Astrocyte (in vitro differentiated cells and primary cell): ENCODE measurements at regions not wholly inside any gene's neighbourhood (a gene's known extent, or its start where the extent isn't known, plus 50 kb on each side); places are given as distances from the start of the nearest gene placed in this dataset.

Experiments used
- CTCF ChIP-seq: IDR thresholded peaks from 2 replicates; pipeline ENCODE4 v1.5.1; 2011; ENCODE audit warnings: low read depth, mild to moderate bottlenecking, inconsistent platforms, low read length, moderate library complexity; ENCODE audit not compliant: insufficient read depth
- EZH2 ChIP-seq: IDR thresholded peaks from 2 replicates; pipeline ENCODE4 v1.6.1; 2012; ENCODE audit warnings: mild to moderate bottlenecking, low read length, inconsistent platforms; ENCODE audit not compliant: insufficient read depth

- TF ChIP-seq CTCF (no peak), EZH2 (no peak)
Observed at GRCh38 chr1:70811815-70812214, 235.8 kb downstream of the PTGER3 start.
